ENCODE measurements at regions not wholly inside any gene's neighbourhood (a gene's known extent, or its start where the extent isn't known, plus 50 kb on each side); places are given as distances from the start of the nearest gene placed in this dataset.

DNA sequence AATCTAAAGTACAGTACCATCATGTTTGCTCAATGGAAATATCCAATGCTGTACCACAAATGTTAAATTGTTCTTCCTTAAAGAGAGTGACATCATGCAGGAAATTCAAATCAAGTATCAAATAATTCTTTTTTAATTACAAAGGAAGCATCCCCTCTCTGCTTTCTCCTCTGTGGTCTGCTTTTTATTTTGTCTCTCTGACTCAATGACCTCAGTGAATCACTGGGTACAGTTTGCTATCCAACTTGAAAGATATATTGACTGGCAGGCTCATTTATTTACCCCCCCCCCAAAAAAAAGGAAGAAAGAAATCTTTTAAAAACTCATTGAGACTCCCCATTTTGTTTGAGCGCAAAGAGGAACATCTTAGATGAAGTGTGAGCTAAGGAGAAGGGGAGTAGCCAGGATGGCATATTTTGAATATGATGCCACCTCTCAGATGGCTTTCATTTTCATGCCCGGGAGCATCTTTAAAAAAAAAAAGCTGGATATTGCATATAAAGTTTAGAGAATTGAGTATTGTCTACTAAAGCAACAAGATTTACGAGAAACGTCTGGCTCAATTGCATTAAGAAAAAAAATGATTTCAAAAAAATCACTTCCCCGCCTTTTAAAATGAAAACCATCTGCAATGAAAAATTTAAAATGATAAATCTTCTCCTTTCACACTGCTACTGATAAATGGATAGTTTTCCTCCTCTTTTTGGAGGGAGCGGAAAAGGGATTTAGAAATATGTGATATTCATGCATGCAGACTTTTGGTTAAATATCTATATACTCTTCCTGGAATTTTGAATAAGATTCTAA, 307.1 kb upstream of the DPH6 start:
- Histone ChIP-seq H3K4me1 (ENCODE audit: control insufficient read depth, insufficient read depth, low read length, unreplicated experiment) (peaks cover 14% of the 10 kb centered on the region), H3K36me3 (ENCODE audit: insufficient read depth, low read length) (no peaks in the 10 kb centered on the region), H3K79me2 (ENCODE audit: control insufficient read depth, insufficient read depth, low read length, unreplicated experiment) (no peaks in the 10 kb centered on the region), H2AFZ (ENCODE audit: low read length, unreplicated experiment) (peak overlapping the region; percentile 65), H3K27ac (ENCODE audit: low read depth, low read length) (no peak overlapping the region), H3K27me3 (ENCODE audit: insufficient read depth, low read length) (no peaks in the 10 kb centered on the region), H3K4me3 (ENCODE audit: low read depth, low read length) (peak overlapping the region; percentile 46; the same call in 1 of the 2 replicates)

GRCh38 chr15:35854316-35854715, 308.4 kb upstream of the DPH6 start:
- no peaks in the 10 kb centered on the region for H3K36me3 ChIP-seq (ENCODE audit: insufficient read depth, low read length)
- H3K27ac ChIP-seq (ENCODE audit: low read depth, low read length) = no peak overlapping the region
- H3K27me3 ChIP-seq (ENCODE audit: insufficient read depth, low read length) = no peaks in the 10 kb centered on the region
- no peaks in the 10 kb centered on the region for H3K79me2 ChIP-seq (ENCODE audit: control insufficient read depth, insufficient read depth, low read length, unreplicated experiment)
- peaks cover 14% of the 10 kb centered on the region for H3K4me1 ChIP-seq (ENCODE audit: control insufficient read depth, insufficient read depth, low read length, unreplicated experiment)
- H2AFZ ChIP-seq (ENCODE audit: low read length, unreplicated experiment) = no peak overlapping the region
- H3K4me3 ChIP-seq (ENCODE audit: low read depth, low read length) = no peak overlapping the region

- no peaks in the 10 kb centered on the region for H3K27me3 ChIP-seq (ENCODE audit: insufficient read depth, low read length)
- no peaks in the 10 kb centered on the region for H3K36me3 ChIP-seq (ENCODE audit: insufficient read depth, low read length)
- H3K4me3 ChIP-seq (ENCODE audit: low read depth, low read length) = no peak overlapping the region
- H2AFZ ChIP-seq (ENCODE audit: low read length, unreplicated experiment) = no peak overlapping the region
- no peak overlapping the region for H3K27ac ChIP-seq (ENCODE audit: low read depth, low read length)
- H3K79me2 ChIP-seq (ENCODE audit: control insufficient read depth, insufficient read depth, low read length, unreplicated experiment) = no peaks in the 10 kb centered on the region
- peaks cover 4% of the 10 kb centered on the region for H3K4me1 ChIP-seq (ENCODE audit: control insufficient read depth, insufficient read depth, low read length, unreplicated experiment)
Observed at GRCh38 chr15:35857567-35858226, 311.7 kb upstream of the DPH6 start.

DNA sequence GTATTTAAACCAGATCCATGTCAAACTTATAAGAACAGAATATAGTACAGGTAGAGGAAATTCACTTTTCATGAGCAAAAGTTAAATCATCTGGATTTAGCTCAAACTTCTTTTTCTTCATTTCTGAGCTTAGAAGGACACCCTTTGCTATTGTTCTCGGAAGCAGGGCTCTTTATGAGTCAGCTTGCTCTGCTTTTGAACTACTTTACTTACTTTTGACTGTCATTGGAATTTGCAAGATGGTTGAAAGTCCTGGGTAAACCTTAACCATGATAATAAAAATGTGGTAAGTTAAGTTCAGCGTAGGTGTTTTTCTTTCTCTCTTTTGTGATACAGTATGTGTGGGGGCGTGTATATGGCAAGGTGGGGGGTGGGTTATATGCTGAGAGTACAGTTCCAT, 312.7 kb upstream of the DPH6 start:
- Histone ChIP-seq H3K4me3 (ENCODE audit: low read depth, low read length) (no peak overlapping the region), H3K36me3 (ENCODE audit: insufficient read depth, low read length) (no peaks in the 10 kb centered on the region), H3K27ac (ENCODE audit: low read depth, low read length) (no peak overlapping the region), H2AFZ (ENCODE audit: low read length, unreplicated experiment) (peak overlapping the region; percentile 32), H3K4me1 (ENCODE audit: control insufficient read depth, insufficient read depth, low read length, unreplicated experiment) (peaks cover under 1% of the 10 kb centered on the region), H3K27me3 (ENCODE audit: insufficient read depth, low read length) (no peaks in the 10 kb centered on the region), H3K79me2 (ENCODE audit: control insufficient read depth, insufficient read depth, low read length, unreplicated experiment) (no peaks in the 10 kb centered on the region)

GRCh38 chr15:35863655-35864054, 317.7 kb upstream of the DPH6 start:
- no peaks in the 10 kb centered on the region for H3K36me3 ChIP-seq (ENCODE audit: insufficient read depth, low read length)
- no peaks in the 10 kb centered on the region for H3K27me3 ChIP-seq (ENCODE audit: insufficient read depth, low read length)
- no peaks in the 10 kb centered on the region for H3K79me2 ChIP-seq (ENCODE audit: control insufficient read depth, insufficient read depth, low read length, unreplicated experiment)
- peak overlapping the region; percentile 27; the same call in 1 of the 2 replicates for H3K4me3 ChIP-seq (ENCODE audit: low read depth, low read length)
- H2AFZ ChIP-seq (ENCODE audit: low read length, unreplicated experiment) = peak overlapping the region; percentile 67
- H3K27ac ChIP-seq (ENCODE audit: low read depth, low read length) = no peak overlapping the region
- H3K4me1 ChIP-seq (ENCODE audit: control insufficient read depth, insufficient read depth, low read length, unreplicated experiment) = peaks cover 7% of the 10 kb centered on the region

GRCh38 chr15:35867356-35867755, 321.4 kb upstream of the DPH6 start:
- no peak overlapping the region for H3K4me3 ChIP-seq (ENCODE audit: low read depth, low read length)
- peaks cover 7% of the 10 kb centered on the region for H3K4me1 ChIP-seq (ENCODE audit: control insufficient read depth, insufficient read depth, low read length, unreplicated experiment)
- no peak overlapping the region for H2AFZ ChIP-seq (ENCODE audit: low read length, unreplicated experiment)
- no peak overlapping the region for H3K27ac ChIP-seq (ENCODE audit: low read depth, low read length)
- no peaks in the 10 kb centered on the region for H3K79me2 ChIP-seq (ENCODE audit: control insufficient read depth, insufficient read depth, low read length, unreplicated experiment)
- H3K36me3 ChIP-seq (ENCODE audit: insufficient read depth, low read length) = no peaks in the 10 kb centered on the region
- no peaks in the 10 kb centered on the region for H3K27me3 ChIP-seq (ENCODE audit: insufficient read depth, low read length)

GRCh38 chr15:35871282-35871681, 325.3 kb upstream of the DPH6 start:
- Histone ChIP-seq H3K4me3 (ENCODE audit: low read depth, low read length) (no peak overlapping the region), H2AFZ (ENCODE audit: low read length, unreplicated experiment) (no peak overlapping the region), H3K79me2 (ENCODE audit: control insufficient read depth, insufficient read depth, low read length, unreplicated experiment) (no peaks in the 10 kb centered on the region), H3K4me1 (ENCODE audit: control insufficient read depth, insufficient read depth, low read length, unreplicated experiment) (peaks cover 13% of the 10 kb centered on the region), H3K27me3 (ENCODE audit: insufficient read depth, low read length) (no peaks in the 10 kb centered on the region), H3K36me3 (ENCODE audit: insufficient read depth, low read length) (no peaks in the 10 kb centered on the region), H3K27ac (ENCODE audit: low read depth, low read length) (no peak overlapping the region)

DNA sequence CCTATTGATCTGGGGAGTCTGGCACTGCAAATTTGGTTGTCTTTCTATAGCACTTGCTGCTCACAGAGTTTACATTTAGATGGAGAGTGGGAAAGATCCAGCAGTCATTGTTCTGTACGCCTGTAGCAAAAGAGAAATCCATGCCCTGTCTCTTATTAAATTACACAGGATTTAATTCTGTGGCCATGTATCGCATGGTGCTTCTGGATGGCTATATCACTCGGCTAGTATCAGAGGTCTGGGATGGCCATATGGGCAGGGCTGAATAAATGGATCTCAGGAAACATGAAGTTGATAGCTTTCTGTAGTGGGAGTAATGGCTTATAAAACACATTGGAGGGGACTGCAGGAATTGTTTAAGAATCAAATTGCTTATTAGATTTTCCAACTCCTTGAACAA, 325.8 kb upstream of the DPH6 start:
- no peak overlapping the region for H2AFZ ChIP-seq (ENCODE audit: low read length, unreplicated experiment)
- no peaks in the 10 kb centered on the region for H3K27me3 ChIP-seq (ENCODE audit: insufficient read depth, low read length)
- H3K4me3 ChIP-seq (ENCODE audit: low read depth, low read length) = no peak overlapping the region
- H3K36me3 ChIP-seq (ENCODE audit: insufficient read depth, low read length) = no peaks in the 10 kb centered on the region
- no peak overlapping the region for H3K27ac ChIP-seq (ENCODE audit: low read depth, low read length)
- H3K79me2 ChIP-seq (ENCODE audit: control insufficient read depth, insufficient read depth, low read length, unreplicated experiment) = no peaks in the 10 kb centered on the region
- peaks cover 13% of the 10 kb centered on the region for H3K4me1 ChIP-seq (ENCODE audit: control insufficient read depth, insufficient read depth, low read length, unreplicated experiment)

- Histone ChIP-seq H3K79me2 (ENCODE audit: control insufficient read depth, insufficient read depth, low read length, unreplicated experiment) (no peaks in the 10 kb centered on the region), H3K4me3 (ENCODE audit: low read depth, low read length) (no peak overlapping the region), H3K36me3 (ENCODE audit: insufficient read depth, low read length) (no peaks in the 10 kb centered on the region), H2AFZ (ENCODE audit: low read length, unreplicated experiment) (no peak overlapping the region), H3K27ac (ENCODE audit: low read depth, low read length) (no peak overlapping the region), H3K27me3 (ENCODE audit: insufficient read depth, low read length) (no peaks in the 10 kb centered on the region), H3K4me1 (ENCODE audit: control insufficient read depth, insufficient read depth, low read length, unreplicated experiment) (peaks cover 13% of the 10 kb centered on the region)
Observed at GRCh38 chr15:35872577-35872976, 326.6 kb upstream of the DPH6 start.

DNA sequence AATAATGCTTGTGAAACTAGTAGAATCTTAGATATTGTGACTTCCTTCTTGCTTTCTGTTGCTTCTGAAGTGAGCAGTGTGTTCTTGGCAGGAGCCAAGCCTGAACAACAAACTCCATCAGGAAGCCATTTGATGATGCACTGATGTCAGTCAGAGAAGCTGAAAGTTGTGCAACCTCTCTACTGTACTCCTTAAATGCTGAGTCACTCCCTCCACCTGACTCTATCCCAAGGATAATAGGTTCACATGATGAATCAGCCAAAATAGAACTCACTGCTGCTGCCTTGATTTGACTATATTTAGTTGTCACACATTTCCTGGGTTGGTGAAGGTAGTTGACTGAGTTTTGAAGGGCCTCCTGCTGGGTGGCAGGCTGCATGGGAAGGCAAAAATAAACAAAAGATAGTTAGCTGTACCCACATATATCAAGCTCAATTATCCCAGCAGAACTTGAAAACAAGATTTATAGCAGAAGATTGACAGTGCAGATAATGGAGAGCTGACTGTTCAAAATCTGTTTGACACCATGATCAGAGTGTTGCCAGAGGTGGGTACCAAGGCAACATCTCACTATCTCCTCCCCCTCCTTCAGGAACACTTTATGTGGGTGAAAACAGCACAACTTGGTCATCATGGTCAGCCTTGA, 328.4 kb upstream of the DPH6 start:
- Histone ChIP-seq H3K79me2 (ENCODE audit: control insufficient read depth, insufficient read depth, low read length, unreplicated experiment) (no peaks in the 10 kb centered on the region), H3K36me3 (ENCODE audit: insufficient read depth, low read length) (no peaks in the 10 kb centered on the region), H3K27me3 (ENCODE audit: insufficient read depth, low read length) (no peaks in the 10 kb centered on the region), H3K4me3 (ENCODE audit: low read depth, low read length) (no peak overlapping the region), H2AFZ (ENCODE audit: low read length, unreplicated experiment) (peak overlapping the region; percentile 62), H3K27ac (ENCODE audit: low read depth, low read length) (peak overlapping the region; percentile 78), H3K4me1 (ENCODE audit: control insufficient read depth, insufficient read depth, low read length, unreplicated experiment) (peaks cover 13% of the 10 kb centered on the region)
